A549 (cell line): ENCODE measurements at regions not wholly inside any gene's neighbourhood (a gene's known extent, or its start where the extent isn't known, plus 50 kb on each side); places are given as distances from the start of the nearest gene placed in this dataset.

Experiments used
- ATAC-seq, 2 experiments: fragments of 200-7000 bp in 1 of 2; fragments of >200 bp in 1 of 2; cut with Nextera tagmentation in 1 of 2; cut with Tn5 transposase in 1 of 2; 3 replicates each; pipeline versions ENCODE4 v1.8.0 to v1.9.1; 2018 to 2020; ENCODE audit warnings: mild to moderate bottlenecking in 1 of 2, moderate library complexity in 1 of 2
- CTCF ChIA-PET: fragments of 300-600 bp; sonication (Branson Sonifier 250); formaldehyde crosslinking; extraction: SDS; loops from one replicate; lab custom pipeline; 2021; ENCODE audit warnings: antibody characterized with exemption, inconsistent platforms; lab: Yijun Ruan, JAX
- POLR2A ChIA-PET: fragments of 350-600 bp; formaldehyde crosslinking; extraction: SDS; loops from one replicate; lab custom pipeline; 2021; ENCODE audit warnings: antibody characterized with exemption, inconsistent platforms; lab: Yijun Ruan, JAX
- DNase-seq, 2 experiments: peaks; one replicate each; pipeline versions ENCODE4 v3.0.0 to v3.0.0-alpha.2; 2011 to 2016; ENCODE audit warnings: low read depth in 1 of 2, low spot score in 1 of 2
- FAIRE-seq: peaks from 2 replicates; lab custom pipeline; 2011; peaks lifted over from hg19 to GRCh38; lab: Jason Lieb, UNC
- H3K27ac ChIP-seq, 2 experiments: fragments of >200 bp; sonication (Bioruptor Twin); formaldehyde crosslinking; 3 replicates each; pipeline ENCODE4 v1.5.1; 2016 to 2017
- H3K4me1 ChIP-seq: fragments of >200 bp; sonication (Bioruptor Twin); formaldehyde crosslinking; 3 replicates; pipeline ENCODE4 v1.6.1; 2016
- H3K4me2 ChIP-seq: fragments of >200 bp; sonication (Bioruptor Twin); formaldehyde crosslinking; 3 replicates; pipeline ENCODE4 v1.6.1; 2016
- H3K4me3 ChIP-seq: fragments of >200 bp; sonication (Bioruptor Twin); formaldehyde crosslinking; 3 replicates; pipeline ENCODE4 v1.5.1; 2016
- H3K9me3 ChIP-seq: fragments of >200 bp; sonication (Bioruptor Twin); formaldehyde crosslinking; 3 replicates; pipeline ENCODE4 v1.6.1; 2016
- BCL3 ChIP-seq: fragments of >200 bp; sonication (Bioruptor Twin); formaldehyde crosslinking; IDR thresholded peaks from 3 replicates; pipeline ENCODE4 v1.6.1; 2016
- CEBPB ChIP-seq, 2 experiments: fragments of >200 bp in 1 of 2; sonication (Bioruptor Twin) in 1 of 2; formaldehyde crosslinking in 1 of 2; IDR thresholded peaks; 2 replicates each; pipeline ENCODE4 v1.6.1; 2012 to 2016
- EHMT2 ChIP-seq: fragments of 200-600 bp; sonication (generic); IDR thresholded peaks from 2 replicates; pipeline ENCODE4 v1.6.1; 2016; ENCODE audit warnings: antibody characterized with exemption, low read depth, mild to moderate bottlenecking, moderate library complexity
- FOXS1 ChIP-seq: fragments of 250-450 bp; sonication (Bioruptor Pico); IDR thresholded peaks from 2 replicates; pipeline ENCODE4 v1.5.0; 2020; ENCODE audit warnings: mild to moderate bottlenecking, moderate library complexity
- GATA3 ChIP-seq: IDR thresholded peaks from 2 replicates; pipeline ENCODE4 v1.6.1; 2012; ENCODE audit warnings: borderline replicate concordance
- HEYL ChIP-seq: fragments of 250-450 bp; sonication (Bioruptor Pico); IDR thresholded peaks from 2 replicates; pipeline ENCODE4 v1.8.0; 2021; ENCODE audit warnings: mild to moderate bottlenecking, moderate library complexity
- HOXA7 ChIP-seq: fragments of 250-450 bp; sonication (Bioruptor Pico); IDR thresholded peaks from 2 replicates; pipeline ENCODE4 v1.5.0; 2020; ENCODE audit warnings: mild to moderate bottlenecking, moderate library complexity
- HOXB13 ChIP-seq: fragments of 250-450 bp; sonication (Bioruptor Pico); IDR thresholded peaks from 2 replicates; pipeline ENCODE4 v1.5.0; 2020; ENCODE audit warnings: low read depth, mild to moderate bottlenecking, moderate library complexity
- HOXB5 ChIP-seq: fragments of 250-450 bp; sonication (Bioruptor Pico); IDR thresholded peaks from 2 replicates; pipeline ENCODE4 v1.5.0; 2020; ENCODE audit warnings: mild to moderate bottlenecking, moderate library complexity
- JUNB ChIP-seq: fragments of >200 bp; sonication (Bioruptor Twin); formaldehyde crosslinking; IDR thresholded peaks from 2 replicates; pipeline ENCODE4 v1.6.1; 2016
- MAFK ChIP-seq: fragments of 450-650 bp; IDR thresholded peaks from 2 replicates; pipeline ENCODE4 v1.6.1; 2014; ENCODE audit not compliant: partially characterized antibody
- MAX ChIP-seq: IDR thresholded peaks from 2 replicates; pipeline ENCODE4 v1.6.1; 2012
- NFE2L2 ChIP-seq: fragments of 150-350 bp; conservative IDR thresholded peaks from 2 replicates; pipeline ENCODE4 v1.6.1; 2014; ENCODE audit warnings: low read length
- NPAS2 ChIP-seq: fragments of 250-450 bp; sonication (Bioruptor Pico); IDR thresholded peaks from 2 replicates; pipeline ENCODE4 v1.8.0; 2022; ENCODE audit warnings: mild to moderate bottlenecking, moderate library complexity, borderline replicate concordance
- NR3C1 ChIP-seq: fragments of >200 bp; sonication (Bioruptor Twin); formaldehyde crosslinking; IDR thresholded peaks from 3 replicates; pipeline ENCODE4 v1.6.1; 2017
- POLR2A ChIP-seq: IDR thresholded peaks from 2 replicates; pipeline ENCODE4 v1.6.1; 2012; ENCODE audit warnings: mild to moderate bottlenecking, low read length
- RARB ChIP-seq: fragments of 250-450 bp; sonication (Bioruptor Pico); IDR thresholded peaks from 2 replicates; pipeline ENCODE4 v1.8.0; 2021; ENCODE audit warnings: mild to moderate bottlenecking, moderate library complexity
- RCOR1 ChIP-seq: fragments of 150-350 bp; IDR thresholded peaks from 2 replicates; pipeline ENCODE4 v1.6.1; 2014; ENCODE audit warnings: antibody characterized with exemption, low read length, low read depth
- REST ChIP-seq: fragments of 200-600 bp; sonication (generic); IDR thresholded peaks from 2 replicates; pipeline ENCODE4 v1.6.1; 2016; ENCODE audit warnings: antibody characterized with exemption, mild to moderate bottlenecking, moderate library complexity
- RNF2 ChIP-seq: fragments of 200-600 bp; sonication (generic); IDR thresholded peaks from 2 replicates; pipeline ENCODE4 v1.6.1; 2016; ENCODE audit warnings: low read depth, mild to moderate bottlenecking, antibody characterized with exemption, moderate library complexity, borderline replicate concordance
- SMC3 ChIP-seq: fragments of >200 bp; sonication (Bioruptor Twin); formaldehyde crosslinking; IDR thresholded peaks from 3 replicates; pipeline ENCODE4 v1.6.1; 2018; ENCODE audit warnings: inconsistent platforms
- TFCP2L1 ChIP-seq: fragments of 250-450 bp; sonication (Bioruptor Pico); IDR thresholded peaks from 2 replicates; pipeline ENCODE4 v1.5.0; 2021; ENCODE audit warnings: mild to moderate bottlenecking
- USF2 ChIP-seq: fragments of 450-650 bp; IDR thresholded peaks from 2 replicates; pipeline ENCODE4 v1.6.1; 2014; ENCODE audit warnings: antibody characterized with exemption
- ZFP36 ChIP-seq: fragments of 450-650 bp; IDR thresholded peaks from 2 replicates; pipeline ENCODE4 v1.6.1; 2014; ENCODE audit warnings: borderline replicate concordance; ENCODE audit not compliant: partially characterized antibody
- ZSCAN20 ChIP-seq: fragments of 250-450 bp; sonication (Bioruptor Pico); IDR thresholded peaks from 2 replicates; pipeline ENCODE4 v1.8.0; 2022; ENCODE audit warnings: mild to moderate bottlenecking, moderate library complexity
- WGBS: methylation state at CpG from one replicate; pipeline ENCODE4 v1.1.6; 2017; ENCODE audit errors: missing lambda C conversion rate; 5-methylcytosine and 5-hydroxymethylcytosine counted together

- TF ChIP-seq POLR2A (no peak), RCOR1 (no peak), FOXS1 (no peak), RARB (no peak), NPAS2 (CRISPR knock-in tag) (no peak), RNF2 (no peak), HOXB5 (CRISPR knock-in tag) (no peak), REST (no peak), ZSCAN20 (CRISPR knock-in tag) (no peak), EHMT2 (no peak), HEYL (CRISPR knock-in tag) (no peak), MAFK (no peak), GATA3 (no peak), NFE2L2 (no peak), TFCP2L1 (CRISPR knock-in tag) (no peak), SMC3 (no peak)
- Histone ChIP-seq H3K27ac (no peak overlapping the region), H3K4me1 (no peaks in the 10 kb centered on the region), H3K9me3 (no peaks in the 10 kb centered on the region), H3K4me3 (no peak overlapping the region), H3K4me2 (no peak overlapping the region)
- no peak for FAIRE-seq
- ChIA-PET POLR2A (no interaction called here), CTCF (interaction anchor here (1.2 kb wide), 1 partner anchor 23 kb away, joined by 3 read pairs; no protein-coding TSS in a partner anchor)
- no peak for ATAC-seq
- 57% methylated on average over 2 of the region's 2 CpGs for WGBS
- no peak for DNase-seq
Observed at GRCh38 chr1:214974002-214974401, 108.5 kb upstream of the KCNK2 start.

- no peak for ATAC-seq
- Histone ChIP-seq H3K27ac (no peak overlapping the region), H3K9me3 (no peaks in the 10 kb centered on the region), H3K4me1 (no peaks in the 10 kb centered on the region), H3K4me2 (no peak overlapping the region), H3K4me3 (no peak overlapping the region)
- no peak for FAIRE-seq
- TF ChIP-seq TFCP2L1 (CRISPR knock-in tag) (no peak), RCOR1 (no peak), CEBPB (IDR thresholded peaks at IDR 0.05) (no peak), ZSCAN20 (CRISPR knock-in tag) (no peak), NFE2L2 (no peak), JUNB (no peak), NPAS2 (CRISPR knock-in tag) (no peak), ZFP36 (no peak), MAX (no peak), NR3C1 (no peak), USF2 (no peak), HOXA7 (CRISPR knock-in tag) (no peak), BCL3 (no peak), HOXB13 (CRISPR knock-in tag) (no peak)
- CTCF ChIA-PET = interaction anchor here (0.6 kb wide), 1 partner anchor 309 kb away, joined by 3 read pairs; no protein-coding TSS in a partner anchor
- no peak for DNase-seq
- 44% methylated on average over 5 of the region's 5 CpGs for WGBS
- POLR2A ChIA-PET = no interaction called here
Observed at GRCh38 chr1:214976665-214977064, 105.9 kb upstream of the KCNK2 start.
